ENCODE measurements at regions not wholly inside any gene's neighbourhood (a gene's known extent, or its start where the extent isn't known, plus 50 kb on each side); places are given as distances from the start of the nearest gene placed in this dataset.

DNA sequence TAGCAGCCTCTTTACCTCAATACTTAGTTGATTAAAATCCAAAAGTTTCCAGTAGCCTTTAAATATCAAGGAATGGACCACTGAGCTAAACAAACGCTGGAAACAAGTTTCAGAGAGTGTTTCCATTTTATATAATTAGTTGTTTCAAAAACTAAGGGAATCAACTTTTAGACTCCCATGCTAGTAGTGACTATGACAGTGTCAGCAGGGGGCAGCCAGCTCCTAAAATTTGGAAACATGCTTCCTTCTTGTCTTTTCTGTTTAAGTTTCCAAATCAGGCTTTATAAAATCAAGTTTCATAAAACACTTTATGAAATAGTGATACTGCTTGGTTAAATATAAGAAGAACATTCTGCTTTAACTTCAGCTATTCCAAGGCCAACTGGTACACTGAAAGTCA is 138.2 kb upstream of the TMEM229A start:
- DNase-seq (ENCODE audit: low read depth in 6 of 9, low spot score in 9 of 9): no peak
- 76% methylated on average over 1 of the region's 1 CpG for WGBS

DNA sequence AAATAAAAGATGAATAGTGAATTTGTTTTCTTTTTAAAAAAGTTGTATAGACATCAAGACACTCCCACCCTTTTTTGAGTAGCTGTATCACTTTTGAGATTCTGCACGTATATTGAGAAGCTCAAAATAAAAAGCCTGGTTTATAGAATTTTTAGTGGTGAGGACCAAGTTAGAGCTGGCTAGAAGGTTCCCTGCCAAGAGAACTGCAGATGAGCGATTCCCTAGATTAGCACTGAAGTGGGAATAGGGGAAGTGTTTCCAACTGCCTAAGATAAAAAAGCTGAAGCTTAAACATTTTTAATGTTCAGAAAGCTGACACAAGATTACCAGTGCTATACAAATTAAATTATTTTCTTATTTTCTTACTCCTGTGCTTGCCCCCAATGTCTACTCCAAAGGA is 135.7 kb upstream of the TMEM229A start:
- no peaks in the 10 kb centered on the region for H3K9me3 ChIP-seq (ENCODE audit: control insufficient read depth in 2 of 2, insufficient read depth in 1 of 2, low read length in 1 of 2)
- no peaks in the 10 kb centered on the region for H3K27me3 ChIP-seq (ENCODE audit: control insufficient read depth in 2 of 2, insufficient read depth in 1 of 2, low read length in 1 of 2)
- H3K4me3 ChIP-seq (ENCODE audit: low read length in 2 of 2): no peak overlapping the region
- H3K36me3 ChIP-seq (ENCODE audit: control insufficient read depth in 2 of 2, insufficient read depth in 2 of 2, low read length in 1 of 2): no peaks in the 10 kb centered on the region
- DNase-seq (ENCODE audit: low read depth in 6 of 9, low spot score in 9 of 9): no peak
- WGBS: 90% methylated on average over 2 of the region's 2 CpGs
- no peaks in the 10 kb centered on the region for H3K4me1 ChIP-seq (ENCODE audit: control insufficient read depth in 2 of 2, insufficient read depth in 2 of 2, low read length in 2 of 2)
- H3K27ac ChIP-seq (ENCODE audit: low read depth in 1 of 2, low read length in 1 of 2): no peak overlapping the region

More for the DNA sequence above, 138.2 kb upstream of the TMEM229A start:
- H3K4me3 ChIP-seq (ENCODE audit: low read length in 2 of 2): no peak overlapping the region
- no peaks in the 10 kb centered on the region for H3K27me3 ChIP-seq (ENCODE audit: control insufficient read depth in 2 of 2, insufficient read depth in 1 of 2, low read length in 1 of 2)
- no peaks in the 10 kb centered on the region for H3K36me3 ChIP-seq (ENCODE audit: control insufficient read depth in 2 of 2, insufficient read depth in 2 of 2, low read length in 1 of 2)
- no peaks in the 10 kb centered on the region for H3K9me3 ChIP-seq (ENCODE audit: control insufficient read depth in 2 of 2, insufficient read depth in 1 of 2, low read length in 1 of 2)
- H3K27ac ChIP-seq (ENCODE audit: low read depth in 1 of 2, low read length in 1 of 2): no peak overlapping the region
- no peaks in the 10 kb centered on the region for H3K4me1 ChIP-seq (ENCODE audit: control insufficient read depth in 2 of 2, insufficient read depth in 2 of 2, low read length in 2 of 2)

GRCh38 chr7:124162667-124163066 is 129.8 kb upstream of the TMEM229A start:
- H3K36me3 ChIP-seq (ENCODE audit: control insufficient read depth in 2 of 2, insufficient read depth in 2 of 2, low read length in 1 of 2): no peaks in the 10 kb centered on the region
- no peaks in the 10 kb centered on the region for H3K4me1 ChIP-seq (ENCODE audit: control insufficient read depth in 2 of 2, insufficient read depth in 2 of 2, low read length in 2 of 2)
- H3K4me3 ChIP-seq (ENCODE audit: low read length in 2 of 2): no peak overlapping the region
- H3K27me3 ChIP-seq (ENCODE audit: control insufficient read depth in 2 of 2, insufficient read depth in 1 of 2, low read length in 1 of 2): no peaks in the 10 kb centered on the region
- no peak overlapping the region for H3K27ac ChIP-seq (ENCODE audit: low read depth in 1 of 2, low read length in 1 of 2)
- no peaks in the 10 kb centered on the region for H3K9me3 ChIP-seq (ENCODE audit: control insufficient read depth in 2 of 2, insufficient read depth in 1 of 2, low read length in 1 of 2)
- DNase-seq (ENCODE audit: low read depth in 6 of 9, low spot score in 9 of 9): no peak

GRCh38 chr7:124155432-124156022 is 122.7 kb upstream of the TMEM229A start:
- no peaks in the 10 kb centered on the region for H3K36me3 ChIP-seq (ENCODE audit: control insufficient read depth in 2 of 2, insufficient read depth in 2 of 2, low read length in 1 of 2)
- H3K27ac ChIP-seq (ENCODE audit: low read depth in 1 of 2, low read length in 1 of 2): no peak overlapping the region
- no peak overlapping the region for H3K4me3 ChIP-seq (ENCODE audit: low read length in 2 of 2)
- no peaks in the 10 kb centered on the region for H3K9me3 ChIP-seq (ENCODE audit: control insufficient read depth in 2 of 2, insufficient read depth in 1 of 2, low read length in 1 of 2)
- H3K27me3 ChIP-seq (ENCODE audit: control insufficient read depth in 2 of 2, insufficient read depth in 1 of 2, low read length in 1 of 2): no peaks in the 10 kb centered on the region
- WGBS: 50% methylated on average over 3 of the region's 3 CpGs
- no peak for DNase-seq (ENCODE audit: low read depth in 6 of 9, low spot score in 9 of 9)
- no peaks in the 10 kb centered on the region for H3K4me1 ChIP-seq (ENCODE audit: control insufficient read depth in 2 of 2, insufficient read depth in 2 of 2, low read length in 2 of 2)

GRCh38 chr7:124152859-124153692 is 120.2 kb upstream of the TMEM229A start:
- no peak overlapping the region for H3K4me3 ChIP-seq (ENCODE audit: low read length in 2 of 2)
- WGBS: 86% methylated on average over 1 of the region's 1 CpG
- no peak overlapping the region for H3K27ac ChIP-seq (ENCODE audit: low read depth in 1 of 2, low read length in 1 of 2)
- H3K4me1 ChIP-seq (ENCODE audit: control insufficient read depth in 2 of 2, insufficient read depth in 2 of 2, low read length in 2 of 2): no peaks in the 10 kb centered on the region
- no peaks in the 10 kb centered on the region for H3K27me3 ChIP-seq (ENCODE audit: control insufficient read depth in 2 of 2, insufficient read depth in 1 of 2, low read length in 1 of 2)
- H3K9me3 ChIP-seq (ENCODE audit: control insufficient read depth in 2 of 2, insufficient read depth in 1 of 2, low read length in 1 of 2): no peaks in the 10 kb centered on the region
- DNase-seq (ENCODE audit: low read depth in 6 of 9, low spot score in 9 of 9): no peak
- H3K36me3 ChIP-seq (ENCODE audit: control insufficient read depth in 2 of 2, insufficient read depth in 2 of 2, low read length in 1 of 2): no peaks in the 10 kb centered on the region

- Histone ChIP-seq H3K9me3 (ENCODE audit: control insufficient read depth in 2 of 2, insufficient read depth in 1 of 2, low read length in 1 of 2) (no peaks in the 10 kb centered on the region), H3K4me3 (ENCODE audit: low read length in 2 of 2) (no peak overlapping the region), H3K4me1 (ENCODE audit: control insufficient read depth in 2 of 2, insufficient read depth in 2 of 2, low read length in 2 of 2) (no peaks in the 10 kb centered on the region), H3K36me3 (ENCODE audit: control insufficient read depth in 2 of 2, insufficient read depth in 2 of 2, low read length in 1 of 2) (no peaks in the 10 kb centered on the region), H3K27ac (ENCODE audit: low read depth in 1 of 2, low read length in 1 of 2) (no peak overlapping the region), H3K27me3 (ENCODE audit: control insufficient read depth in 2 of 2, insufficient read depth in 1 of 2, low read length in 1 of 2) (no peaks in the 10 kb centered on the region)
- DNase-seq (ENCODE audit: low read depth in 6 of 9, low spot score in 9 of 9): no peak
- 88% methylated on average over 1 of the region's 1 CpG for WGBS
These were observed 104.8 kb upstream of the TMEM229A start for GRCh38 chr7:124137664-124138063.

DNA sequence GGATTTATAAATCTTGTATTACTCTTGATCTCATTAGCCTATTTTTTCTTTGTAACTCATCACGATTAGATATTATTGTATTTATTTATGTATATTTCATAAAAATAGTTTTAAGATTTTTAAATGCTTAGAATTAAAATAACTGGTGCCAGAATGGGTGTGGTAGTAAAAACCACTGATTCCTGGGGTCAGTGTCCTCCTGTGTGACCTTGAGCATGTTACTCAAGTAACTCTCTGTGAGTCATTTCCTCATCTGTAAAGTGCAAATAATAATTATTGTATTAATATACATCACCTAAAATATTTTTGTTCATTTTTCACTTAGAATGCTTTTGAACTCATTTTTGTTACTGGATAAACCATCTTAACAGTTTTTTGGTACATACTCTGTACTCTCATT is 91.3 kb upstream of the TMEM229A start:
- Histone ChIP-seq H3K4me3 (ENCODE audit: low read length in 2 of 2) (no peak overlapping the region), H3K27ac (ENCODE audit: low read depth in 1 of 2, low read length in 1 of 2) (no peak overlapping the region), H3K36me3 (ENCODE audit: control insufficient read depth in 2 of 2, insufficient read depth in 2 of 2, low read length in 1 of 2) (no peaks in the 10 kb centered on the region), H3K4me1 (ENCODE audit: control insufficient read depth in 2 of 2, insufficient read depth in 2 of 2, low read length in 2 of 2) (no peaks in the 10 kb centered on the region), H3K27me3 (ENCODE audit: control insufficient read depth in 2 of 2, insufficient read depth in 1 of 2, low read length in 1 of 2) (no peaks in the 10 kb centered on the region), H3K9me3 (ENCODE audit: control insufficient read depth in 2 of 2, insufficient read depth in 1 of 2, low read length in 1 of 2) (no peaks in the 10 kb centered on the region)
- 94% methylated on average over 1 of the region's 1 CpG for WGBS
- DNase-seq (ENCODE audit: low read depth in 6 of 9, low spot score in 9 of 9): no peak

GRCh38 chr7:124120911-124121310 is 88.0 kb upstream of the TMEM229A start:
- H3K4me3 ChIP-seq (ENCODE audit: low read length in 2 of 2): no peak overlapping the region
- DNase-seq (ENCODE audit: low read depth in 6 of 9, low spot score in 9 of 9): no peak
- no peaks in the 10 kb centered on the region for H3K27me3 ChIP-seq (ENCODE audit: control insufficient read depth in 2 of 2, insufficient read depth in 1 of 2, low read length in 1 of 2)
- H3K36me3 ChIP-seq (ENCODE audit: control insufficient read depth in 2 of 2, insufficient read depth in 2 of 2, low read length in 1 of 2): no peaks in the 10 kb centered on the region
- no peaks in the 10 kb centered on the region for H3K4me1 ChIP-seq (ENCODE audit: control insufficient read depth in 2 of 2, insufficient read depth in 2 of 2, low read length in 2 of 2)
- H3K27ac ChIP-seq (ENCODE audit: low read depth in 1 of 2, low read length in 1 of 2): no peak overlapping the region
- no peaks in the 10 kb centered on the region for H3K9me3 ChIP-seq (ENCODE audit: control insufficient read depth in 2 of 2, insufficient read depth in 1 of 2, low read length in 1 of 2)

DNA sequence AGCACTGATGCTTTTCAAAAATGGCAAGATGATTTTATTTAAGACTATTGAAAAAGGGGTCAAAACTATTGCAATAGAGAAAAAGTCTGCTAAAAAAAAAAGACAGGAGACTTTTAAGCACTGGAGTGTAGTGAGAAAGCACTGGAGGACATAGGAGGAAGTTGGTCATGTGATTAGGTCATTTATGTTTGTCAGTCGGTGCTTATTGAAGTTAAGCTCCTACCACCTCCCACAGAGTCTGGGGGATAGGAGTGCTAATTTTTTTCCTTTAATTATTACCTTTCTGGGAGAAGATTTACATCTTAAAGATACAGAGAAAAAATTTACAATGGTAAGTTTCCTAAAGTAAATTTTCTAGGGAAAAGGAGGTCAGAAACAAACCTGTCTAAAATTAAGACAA is 80.2 kb upstream of the TMEM229A start:
- Histone ChIP-seq H3K36me3 (ENCODE audit: control insufficient read depth in 2 of 2, insufficient read depth in 2 of 2, low read length in 1 of 2) (no peaks in the 10 kb centered on the region), H3K27ac (ENCODE audit: low read depth in 1 of 2, low read length in 1 of 2) (no peak overlapping the region), H3K27me3 (ENCODE audit: control insufficient read depth in 2 of 2, insufficient read depth in 1 of 2, low read length in 1 of 2) (no peaks in the 10 kb centered on the region), H3K4me3 (ENCODE audit: low read length in 2 of 2) (no peak overlapping the region), H3K9me3 (ENCODE audit: control insufficient read depth in 2 of 2, insufficient read depth in 1 of 2, low read length in 1 of 2) (no peaks in the 10 kb centered on the region), H3K4me1 (ENCODE audit: control insufficient read depth in 2 of 2, insufficient read depth in 2 of 2, low read length in 2 of 2) (no peaks in the 10 kb centered on the region)
- WGBS: 2% methylated on average over 1 of the region's 1 CpG
- no peak for DNase-seq (ENCODE audit: low read depth in 6 of 9, low spot score in 9 of 9)

All from thymus (tissue), 11 donors.